ENCODE measurements at regions not wholly inside any gene's neighbourhood (a gene's known extent, or its start where the extent isn't known, plus 50 kb on each side); places are given as distances from the start of the nearest gene placed in this dataset.
"Not testable (repeated sequence)": the region's sequence is repeated elsewhere in the genome, so short reads cannot be mapped to it uniquely, and the experiment has no call there.

DNA sequence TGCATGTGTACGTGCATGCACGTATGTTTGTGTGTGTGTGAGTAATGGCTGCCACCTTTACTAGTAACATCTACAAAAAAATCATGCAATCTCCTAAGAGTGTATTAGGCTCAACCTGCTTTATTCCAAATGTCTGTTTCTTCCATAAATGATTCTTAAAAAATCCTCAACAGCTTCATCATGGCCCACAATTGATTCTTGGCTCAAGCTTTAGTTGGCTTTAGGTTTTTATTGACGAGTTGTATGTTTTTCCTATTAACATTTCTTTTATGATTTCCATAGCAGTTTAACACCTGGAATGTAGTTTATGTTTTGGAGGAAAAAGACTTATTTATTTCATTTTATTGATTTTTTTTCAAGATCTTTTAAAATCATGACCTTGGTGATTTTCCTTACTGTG is 121.9 kb upstream of the RAB18 start:
- no peak for DNase-seq (ENCODE audit: extremely low read depth, low read depth)

DNA sequence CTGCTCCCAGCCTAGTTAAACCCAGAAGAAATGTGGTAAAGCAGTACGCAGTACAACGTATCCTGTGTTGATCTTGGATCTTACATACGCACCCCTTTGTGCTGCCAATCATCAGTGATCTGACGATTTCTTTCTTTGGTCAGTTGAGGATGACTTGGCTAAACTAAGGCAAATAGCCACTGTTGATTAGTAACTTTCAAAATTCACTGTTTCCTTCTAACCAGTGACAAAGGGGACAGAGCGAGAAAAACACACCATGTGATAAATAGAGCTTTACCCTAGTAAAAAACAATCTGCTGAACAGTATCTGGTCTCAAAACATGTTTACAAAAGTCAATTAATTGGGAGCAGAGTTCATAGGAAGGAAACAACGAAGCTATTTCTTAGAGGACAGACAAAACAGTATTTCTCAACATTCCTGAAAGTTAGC is 123.2 kb upstream of the RAB18 start:
- no peak for DNase-seq (ENCODE audit: extremely low read depth, low read depth)
- TF ChIP-seq, protein P1, sequence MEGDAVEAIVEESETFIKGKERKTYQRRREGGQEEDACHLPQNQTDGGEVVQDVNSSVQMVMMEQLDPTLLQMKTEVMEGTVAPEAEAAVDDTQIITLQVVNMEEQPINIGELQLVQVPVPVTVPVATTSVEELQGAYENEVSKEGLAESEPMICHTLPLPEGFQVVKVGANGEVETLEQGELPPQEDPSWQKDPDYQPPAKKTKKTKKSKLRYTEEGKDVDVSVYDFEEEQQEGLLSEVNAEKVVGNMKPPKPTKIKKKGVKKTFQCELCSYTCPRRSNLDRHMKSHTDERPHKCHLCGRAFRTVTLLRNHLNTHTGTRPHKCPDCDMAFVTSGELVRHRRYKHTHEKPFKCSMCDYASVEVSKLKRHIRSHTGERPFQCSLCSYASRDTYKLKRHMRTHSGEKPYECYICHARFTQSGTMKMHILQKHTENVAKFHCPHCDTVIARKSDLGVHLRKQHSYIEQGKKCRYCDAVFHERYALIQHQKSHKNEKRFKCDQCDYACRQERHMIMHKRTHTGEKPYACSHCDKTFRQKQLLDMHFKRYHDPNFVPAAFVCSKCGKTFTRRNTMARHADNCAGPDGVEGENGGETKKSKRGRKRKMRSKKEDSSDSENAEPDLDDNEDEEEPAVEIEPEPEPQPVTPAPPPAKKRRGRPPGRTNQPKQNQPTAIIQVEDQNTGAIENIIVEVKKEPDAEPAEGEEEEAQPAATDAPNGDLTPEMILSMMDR (IDR thresholded peaks at IDR 0.05; ENCODE audit: low read depth, low read length), result no peak

More for the DNA sequence above, 121.9 kb upstream of the RAB18 start:
- TF ChIP-seq, protein P1 (IDR thresholded peaks at IDR 0.05; ENCODE audit: low read depth, low read length), result no peak

DNA sequence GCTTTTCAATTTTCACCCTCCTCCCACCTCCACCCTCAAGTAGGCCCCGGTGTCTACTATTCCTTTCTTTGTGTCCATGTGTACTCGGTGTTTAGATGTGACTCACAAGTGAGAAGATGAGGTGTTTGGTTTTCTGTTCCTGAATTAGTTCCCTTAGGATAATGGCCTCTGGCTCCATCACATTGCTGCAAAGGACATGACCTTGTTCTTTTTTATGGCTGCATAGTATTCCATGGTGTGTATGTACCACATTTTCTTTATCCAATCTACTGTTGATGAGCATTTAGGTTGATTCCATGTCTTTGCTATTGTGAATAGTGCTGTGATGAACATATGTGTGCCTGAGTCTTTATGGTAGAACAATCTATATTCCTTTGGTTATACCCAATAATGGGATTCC is 125.1 kb upstream of the RAB18 start:
- not testable (repeated sequence) for DNase-seq (ENCODE audit: extremely low read depth, low read depth)

DNA sequence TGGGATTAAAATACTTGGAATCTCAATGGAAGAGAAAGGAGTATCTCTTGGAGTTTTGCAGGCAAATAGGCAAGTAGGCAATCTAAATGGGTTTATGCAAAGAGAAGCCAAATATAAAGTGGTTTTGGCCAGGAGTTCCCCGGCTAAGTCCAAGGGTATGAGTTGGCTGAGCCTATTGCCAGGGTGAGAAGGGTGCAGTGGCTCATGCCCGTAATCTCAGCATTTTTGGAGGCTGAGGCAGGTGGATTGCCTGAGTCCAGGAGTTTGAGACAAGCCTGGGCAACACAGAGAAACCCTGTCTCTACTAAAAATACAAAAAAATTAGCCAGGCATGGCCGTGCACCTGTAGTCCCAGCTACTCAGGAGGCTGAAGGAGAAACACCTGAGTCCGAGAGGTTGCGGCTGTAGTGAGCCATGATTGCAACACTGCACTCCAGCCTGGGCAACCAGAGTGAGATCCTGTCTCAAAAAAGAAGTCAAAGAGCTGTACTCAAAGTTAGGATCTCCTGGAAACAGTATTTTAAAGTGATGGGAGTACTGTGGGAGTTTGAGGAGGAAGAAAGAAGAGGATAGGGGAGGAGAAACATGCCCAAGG is 130.4 kb upstream of the RAB18 start:
- TF ChIP-seq, protein P1 (IDR thresholded peaks at IDR 0.05; ENCODE audit: low read depth, low read length), result no peak
- DNase-seq (ENCODE audit: extremely low read depth, low read depth), result no peak

DNA sequence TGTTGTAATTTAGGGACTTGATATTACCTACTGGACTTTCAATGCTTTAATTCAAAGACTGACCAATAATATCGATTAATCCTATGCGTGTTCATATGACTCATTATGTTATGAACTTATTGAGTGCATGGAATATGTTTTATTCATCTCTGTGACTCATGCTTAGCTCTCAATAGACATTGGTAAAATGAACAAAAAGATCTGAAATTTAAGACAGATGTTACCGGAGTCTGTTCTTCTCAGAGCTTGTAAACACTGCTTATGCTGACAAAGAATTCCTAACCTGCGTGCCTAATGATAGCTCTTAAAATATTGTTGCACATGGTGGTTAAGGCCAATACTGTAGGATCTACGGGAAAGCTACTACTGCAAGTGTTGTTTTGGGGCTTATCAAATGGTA is 131.5 kb upstream of the ACBD5 start:
- TF ChIP-seq, protein P1 (IDR thresholded peaks at IDR 0.05; ENCODE audit: low read depth, low read length), result no peak
- no peak for DNase-seq (ENCODE audit: extremely low read depth, low read depth)

DNA sequence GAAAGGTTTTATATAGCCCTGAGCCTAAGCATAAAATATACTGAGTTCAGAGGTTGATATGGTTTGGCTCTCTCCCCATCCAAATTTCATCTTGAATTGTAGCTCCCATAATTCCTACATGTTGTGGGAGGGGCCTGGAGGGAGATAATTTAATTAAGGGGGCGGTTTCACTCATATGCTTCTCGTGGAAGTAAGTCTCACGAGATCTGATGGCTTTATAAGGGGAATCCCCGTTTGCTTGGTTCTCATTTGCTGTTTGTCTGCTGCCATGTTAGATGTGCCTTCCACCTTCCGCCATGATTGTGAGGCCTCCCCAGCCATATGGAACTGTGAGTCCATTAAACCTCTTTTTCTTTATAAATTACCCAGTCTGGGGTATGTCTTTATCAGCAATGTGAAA is 130.8 kb upstream of the ACBD5 start:
- DNase-seq (ENCODE audit: extremely low read depth, low read depth), result not testable (repeated sequence)

DNA sequence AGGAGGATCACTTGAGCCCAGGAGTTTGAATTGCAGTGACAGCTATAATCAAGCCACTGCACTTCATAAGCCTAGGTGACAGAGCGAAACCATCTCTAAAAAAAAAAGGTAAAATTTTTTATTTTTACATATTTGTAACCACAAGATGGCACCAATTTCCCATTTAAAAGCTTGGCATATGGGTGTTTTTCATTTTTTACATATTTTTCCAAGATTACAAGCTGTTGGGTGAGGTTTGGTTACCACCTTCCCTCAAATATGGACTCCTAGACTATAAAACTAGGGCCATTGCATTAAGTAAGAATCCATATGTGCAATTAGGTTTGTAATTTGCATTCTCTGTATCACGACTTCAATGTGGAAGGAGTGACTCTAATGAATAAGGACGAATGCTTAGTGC is 129.3 kb upstream of the ACBD5 start:
- TF ChIP-seq, protein P1 (IDR thresholded peaks at IDR 0.05; ENCODE audit: low read depth, low read length), result no peak; the same call in 1 of the 2 replicates

DNA sequence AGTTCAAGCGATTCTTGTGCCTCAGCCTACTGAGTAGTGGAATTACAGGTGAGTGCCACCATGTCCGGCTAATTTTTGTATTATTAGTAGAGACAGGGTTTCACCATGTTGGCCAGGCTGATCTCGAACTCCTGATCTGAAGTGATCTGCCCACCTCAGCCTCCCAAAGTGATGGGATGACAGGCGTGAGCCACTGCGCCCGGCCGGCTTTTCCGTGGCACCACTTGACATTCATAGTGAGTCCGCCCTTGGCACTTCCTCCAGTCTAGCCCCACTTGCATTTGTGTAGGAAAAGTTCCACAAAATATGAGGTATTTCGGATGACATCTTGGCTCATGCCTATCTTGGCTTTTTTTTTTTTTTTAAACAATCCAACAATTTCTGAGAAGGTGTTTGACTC is 128.1 kb upstream of the ACBD5 start:
- TF ChIP-seq, protein P1 (IDR thresholded peaks at IDR 0.05; ENCODE audit: low read depth, low read length), result no peak
- DNase-seq (ENCODE audit: extremely low read depth, low read depth), result no peak

More for the DNA sequence above, 129.3 kb upstream of the ACBD5 start:
- no peak for DNase-seq (ENCODE audit: extremely low read depth, low read depth)

Data from AG09319 (cell line).